RPMI7951 (cell line): ENCODE measurements at regions not wholly inside any gene's neighbourhood (a gene's known extent, or its start where the extent isn't known, plus 50 kb on each side); places are given as distances from the start of the nearest gene placed in this dataset.
"Not testable (repeated sequence)": the region's sequence is repeated elsewhere in the genome, so short reads cannot be mapped to it uniquely, and the experiment has no call there.

Experiments
- DNase-seq: peaks from one replicate; pipeline ENCODE4 v3.0.0-alpha.2; 2012; ENCODE audit warnings: low read depth

DNA sequence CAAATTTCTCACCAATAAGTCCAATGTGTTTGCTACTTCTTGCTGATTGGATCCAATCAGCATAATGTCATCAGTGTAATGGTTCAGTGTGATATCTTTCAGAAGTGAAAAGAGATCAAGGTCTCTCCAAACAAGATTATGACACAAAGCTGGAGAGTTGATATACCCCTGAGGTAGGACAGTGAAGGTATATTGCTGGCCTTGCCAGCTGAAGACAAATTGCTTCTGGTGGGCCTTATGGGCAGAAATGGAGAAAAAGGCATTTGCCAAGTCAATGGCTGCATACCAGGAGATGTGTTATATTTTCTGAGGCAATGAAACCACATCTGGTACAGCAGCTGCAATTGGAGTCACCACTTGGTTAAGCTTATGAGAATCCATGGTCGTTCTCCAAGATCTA is 131.7 kb upstream of the PCBD1 start:
- not testable (repeated sequence) for DNase-seq

DNA sequence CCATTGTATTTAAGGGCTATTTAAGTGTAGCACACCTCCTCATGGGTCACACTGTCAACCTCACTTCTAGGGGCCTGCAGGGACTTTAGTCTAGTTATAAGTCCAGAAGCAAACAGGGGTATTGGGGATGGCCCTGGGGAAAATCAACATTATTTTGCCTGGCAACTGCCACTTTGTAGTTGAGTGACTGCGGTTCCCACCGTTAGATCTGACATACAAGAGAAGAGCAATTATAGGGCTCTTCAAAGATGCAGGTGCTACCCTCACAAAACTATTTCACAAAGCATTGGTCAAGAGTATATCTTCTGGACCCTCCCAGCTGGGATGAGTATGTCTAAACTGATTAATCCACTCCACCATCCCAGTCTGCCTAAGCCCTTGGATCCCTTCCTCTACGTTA is 133.0 kb upstream of the PCBD1 start:
- no peak for DNase-seq

- DNase-seq: no peak
Measured at GRCh38 chr10:71023704-71024283, 135.4 kb upstream of the PCBD1 start.

DNA sequence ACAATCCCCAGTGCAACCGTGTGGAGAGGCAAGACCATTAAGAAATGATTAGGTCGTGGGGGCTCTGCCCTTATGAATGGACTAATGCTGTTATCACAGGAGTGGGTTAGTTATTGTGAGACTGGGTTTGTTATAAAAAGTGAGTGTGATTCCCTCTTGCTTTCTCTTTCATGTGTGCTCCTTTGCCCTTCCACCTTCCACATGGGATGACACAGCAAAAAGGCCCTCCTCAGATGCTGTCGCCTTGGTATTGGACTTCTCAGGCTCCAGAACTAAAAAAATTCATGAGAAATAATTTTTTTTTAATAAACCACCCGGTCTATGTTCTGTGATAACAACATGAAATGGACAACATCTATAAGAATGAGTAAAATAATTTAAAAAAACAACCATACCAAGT is 136.1 kb upstream of the PCBD1 start:
- no peak for DNase-seq

GRCh38 chr10:71025535-71025934 is 137.2 kb upstream of the PCBD1 start:
- DNase-seq: no peak

DNA sequence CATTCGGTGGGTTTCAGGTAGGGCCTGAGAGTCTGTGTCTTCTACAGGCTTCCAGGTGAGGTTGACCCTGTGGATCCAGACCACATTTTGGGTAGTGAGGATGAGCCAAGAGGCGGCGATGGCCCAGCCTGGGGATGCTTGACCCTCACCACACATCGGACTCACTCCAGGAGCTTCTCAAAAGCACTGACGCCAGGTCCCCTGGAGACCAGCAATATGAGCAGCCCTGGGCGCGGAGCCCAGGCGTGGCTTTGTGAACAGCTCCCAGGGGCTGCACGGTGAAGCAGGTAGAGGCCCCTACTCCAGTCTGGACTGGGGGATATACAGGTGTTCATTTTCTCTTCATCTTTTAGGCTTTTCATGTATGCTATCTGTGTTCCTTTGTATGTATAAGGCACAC is 139.7 kb upstream of the PCBD1 start:
- no peak for DNase-seq

DNA sequence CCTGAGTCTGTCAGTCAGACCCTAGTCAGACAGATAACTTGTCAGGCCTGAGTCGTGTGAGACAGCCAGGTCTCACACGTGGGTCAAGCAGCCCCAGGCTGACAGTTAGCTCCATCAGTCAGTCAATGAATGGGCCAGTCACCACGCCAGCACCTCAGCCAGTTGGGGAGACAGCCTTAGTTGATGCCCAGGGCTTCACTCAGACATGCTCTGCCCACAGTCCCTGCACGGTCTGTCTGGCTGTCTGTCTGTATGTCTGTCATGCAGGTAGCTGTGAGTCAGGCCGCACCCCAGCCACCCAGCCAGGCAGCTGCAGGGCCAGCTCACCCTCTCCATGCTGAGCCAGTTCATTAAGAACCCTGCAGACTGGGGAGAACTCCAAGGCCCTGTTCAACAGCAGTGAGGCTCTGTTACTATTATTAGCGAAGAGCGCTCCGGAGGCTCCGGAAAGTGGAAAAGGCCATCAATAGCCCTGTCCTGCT is 141.1 kb upstream of the PCBD1 start:
- no peak for DNase-seq

DNA sequence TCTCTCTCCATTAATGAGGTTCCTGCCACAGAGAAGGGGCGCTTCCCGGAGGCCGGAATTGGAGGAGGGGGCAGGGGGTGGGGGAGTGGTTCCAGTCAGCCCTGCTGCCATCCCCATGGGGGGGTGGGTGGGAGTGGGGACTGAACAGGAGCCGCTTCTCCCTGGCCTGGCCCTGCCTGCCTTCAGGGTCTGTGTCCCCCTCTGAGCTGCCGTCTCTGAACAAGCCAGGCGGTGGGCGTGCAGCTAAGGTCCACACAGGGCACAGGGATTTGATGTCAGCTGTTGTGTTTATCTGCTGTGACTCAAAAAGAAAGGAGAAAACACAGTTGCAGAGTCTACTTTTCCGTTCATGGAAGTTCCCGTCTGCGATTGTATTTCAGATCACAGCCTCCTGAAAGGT is 141.5 kb upstream of the PCBD1 start:
- DNase-seq: no peak

DNA sequence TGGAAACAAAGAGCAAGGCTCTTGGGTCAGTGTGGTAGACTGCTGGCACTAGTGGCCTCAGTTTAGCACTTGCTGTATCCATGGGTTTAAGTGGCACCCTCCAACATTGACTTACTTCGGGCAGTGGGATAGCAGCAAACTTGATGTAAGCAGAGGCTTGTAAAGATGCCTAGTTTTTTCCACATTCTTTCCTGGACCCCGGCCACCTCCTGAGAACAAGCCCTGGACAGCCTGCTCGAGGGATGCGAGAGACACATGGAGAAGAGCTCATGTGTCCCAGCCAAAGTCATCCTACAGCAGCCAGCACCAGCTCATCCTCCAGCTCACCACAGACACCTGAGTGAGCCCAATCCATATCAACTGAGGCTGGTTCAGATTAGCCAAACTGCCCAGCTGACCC is 142.7 kb upstream of the PCBD1 start:
- DNase-seq: no peak

GRCh38 chr10:71031603-71032002 is 143.2 kb upstream of the PCBD1 start:
- no peak for DNase-seq

DNA sequence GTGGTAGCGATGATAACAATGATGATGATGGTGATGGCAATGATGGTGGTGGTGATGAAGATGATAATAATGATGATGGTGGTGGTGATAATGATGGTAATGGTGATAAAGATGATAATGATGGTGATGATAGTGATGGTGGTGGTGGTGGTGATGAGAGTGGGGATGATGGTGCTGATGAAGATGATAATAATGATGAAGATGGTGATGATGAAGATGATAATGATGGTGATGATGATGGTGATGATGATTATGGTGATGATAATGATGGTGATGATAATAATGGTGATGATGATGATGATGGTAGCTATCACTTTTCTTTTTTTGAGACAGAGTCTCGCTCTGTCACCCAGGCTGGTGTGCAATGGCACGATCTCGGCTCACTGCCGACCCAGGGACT is 144.5 kb upstream of the PCBD1 start:
- no peak for DNase-seq

DNA sequence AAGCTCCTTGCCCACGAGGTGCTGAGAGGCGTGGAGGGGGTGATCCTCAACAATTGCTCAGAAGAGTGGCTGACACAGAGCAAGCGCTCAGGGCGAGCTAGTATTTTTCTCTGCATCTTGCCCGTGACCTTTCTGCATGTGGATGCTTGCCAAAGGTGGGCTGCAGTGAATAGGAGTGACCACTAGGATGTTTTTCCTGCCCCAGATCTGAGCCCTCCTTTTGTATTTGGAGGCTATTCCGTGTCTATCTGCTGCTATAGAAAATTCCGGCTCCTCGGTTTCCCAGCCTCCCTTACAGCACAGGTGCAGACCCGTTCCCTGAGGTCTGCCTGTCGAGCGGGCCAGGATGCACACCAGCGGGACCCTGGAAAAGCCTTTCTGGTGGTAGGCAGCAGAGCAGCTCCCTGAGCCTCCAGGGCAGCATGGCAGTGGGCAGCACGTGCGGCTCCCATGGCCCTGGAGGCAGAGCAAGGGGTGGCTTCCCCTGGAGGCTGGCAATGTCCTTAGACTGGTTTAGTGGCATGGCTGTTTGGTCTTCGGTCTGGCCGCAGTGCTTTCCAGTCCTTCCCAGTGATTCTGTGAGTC is 145.1 kb upstream of the PCBD1 start:
- DNase-seq: no peak

DNA sequence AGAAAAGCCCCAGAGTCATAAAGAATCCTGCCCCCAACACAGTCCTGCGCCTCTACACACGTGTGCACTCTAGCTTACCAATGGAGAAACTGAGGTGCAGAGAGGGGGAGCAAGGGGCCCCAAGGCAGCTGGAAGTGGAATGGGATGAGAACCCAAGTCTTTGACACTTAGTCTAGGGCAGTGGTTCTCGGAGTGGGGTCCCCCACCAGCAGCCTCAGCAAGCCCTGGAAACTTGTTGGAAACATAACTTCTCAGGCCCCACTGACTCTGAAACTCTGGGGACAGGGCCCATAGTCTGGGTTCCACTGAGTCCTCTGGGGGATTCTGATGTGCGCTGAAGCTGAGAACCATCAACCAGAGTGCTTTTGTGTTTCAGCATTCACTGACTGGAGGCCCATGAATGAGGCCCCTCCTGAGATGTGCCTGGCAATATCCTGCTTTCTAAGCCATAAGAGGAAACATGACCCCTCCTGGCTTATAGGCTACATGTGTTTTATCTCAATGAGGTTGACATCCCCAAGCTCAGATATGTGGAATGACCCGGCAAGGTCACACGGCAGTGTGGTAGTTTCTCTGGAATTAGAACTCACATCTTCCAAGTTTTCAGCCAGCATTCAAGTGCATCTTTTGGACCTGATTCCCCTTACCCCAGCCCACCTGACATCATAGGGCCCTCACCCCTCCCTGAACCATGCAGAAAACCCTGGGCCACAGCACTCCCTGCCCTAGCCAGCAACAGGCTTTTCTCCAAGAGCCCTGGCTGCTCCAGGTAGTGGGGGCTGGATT is 147.3 kb upstream of the PCBD1 start:
- DNase-seq: no peak

GRCh38 chr10:71036297-71036966 is 148.1 kb upstream of the PCBD1 start:
- no peak for DNase-seq

DNA sequence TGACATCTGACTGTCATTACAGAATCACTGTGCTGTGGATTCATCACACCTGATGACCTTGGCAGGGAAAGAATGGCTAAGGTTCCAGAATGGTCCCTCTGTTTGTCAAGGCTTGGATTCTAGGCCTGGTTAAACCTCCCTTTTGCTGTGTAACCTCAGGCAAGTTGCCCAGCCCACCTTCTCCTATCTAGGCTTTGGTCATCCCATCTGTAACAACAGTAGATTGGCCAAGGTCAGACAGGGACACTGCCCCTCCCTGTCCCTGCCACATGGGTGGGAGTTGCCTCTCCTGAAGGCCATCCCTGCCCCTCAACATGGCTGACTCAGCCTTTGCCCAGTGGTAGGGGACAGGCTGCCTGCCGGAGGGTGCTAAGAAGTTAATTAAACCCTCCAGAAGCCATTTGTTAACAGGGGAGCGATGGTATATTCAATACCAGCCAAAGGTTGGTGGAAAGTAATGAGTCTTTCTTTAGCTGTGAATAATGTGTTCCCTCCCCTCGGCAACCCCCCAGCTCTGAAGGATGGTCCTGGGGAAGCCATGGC is 149.8 kb upstream of the PCBD1 start:
- no peak for DNase-seq

GRCh38 chr10:71038921-71039320 is 150.6 kb upstream of the PCBD1 start:
- no peak for DNase-seq

- DNase-seq: no peak
Measured at GRCh38 chr10:71039551-71039950, 151.2 kb upstream of the PCBD1 start.

GRCh38 chr10:71040343-71040742 is 152.0 kb upstream of the PCBD1 start:
- DNase-seq: no peak

DNA sequence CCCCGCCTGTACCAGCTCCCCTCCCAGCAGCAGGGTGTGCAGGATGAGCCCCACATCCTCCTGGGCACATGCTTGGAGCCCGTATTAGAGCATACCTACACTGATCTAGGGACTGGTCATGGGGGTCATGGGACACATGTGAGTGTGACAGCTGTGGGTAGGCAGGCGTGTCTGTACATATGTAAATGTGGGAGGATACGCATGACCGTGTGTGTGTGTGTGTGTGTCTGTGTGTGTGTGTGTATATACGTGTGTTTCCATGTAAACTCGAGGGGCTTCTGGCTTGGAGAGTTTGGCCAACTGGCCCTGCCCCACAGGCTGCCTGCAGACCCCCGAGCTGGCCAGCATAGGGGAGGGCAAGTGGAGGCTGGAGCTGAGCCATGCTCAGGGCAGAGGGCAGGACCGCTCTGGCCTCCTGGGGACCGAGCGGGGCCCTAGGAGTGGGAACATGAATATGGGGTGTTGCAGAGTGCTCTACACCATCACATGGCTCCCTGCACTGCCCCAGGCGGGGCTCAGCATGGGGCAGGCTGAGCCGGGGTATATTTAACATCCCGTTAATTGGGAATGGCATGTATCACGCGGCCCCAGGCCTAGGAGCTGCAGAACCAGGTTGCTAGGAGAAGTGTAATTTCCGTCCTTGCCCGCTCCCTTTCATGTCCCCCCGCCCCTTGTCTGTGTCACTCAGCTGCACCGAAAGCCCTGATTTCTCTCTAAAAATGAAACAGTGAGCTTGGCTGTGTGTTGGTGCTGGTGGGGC is 152.7 kb upstream of the PCBD1 start:
- DNase-seq: no peak

DNA sequence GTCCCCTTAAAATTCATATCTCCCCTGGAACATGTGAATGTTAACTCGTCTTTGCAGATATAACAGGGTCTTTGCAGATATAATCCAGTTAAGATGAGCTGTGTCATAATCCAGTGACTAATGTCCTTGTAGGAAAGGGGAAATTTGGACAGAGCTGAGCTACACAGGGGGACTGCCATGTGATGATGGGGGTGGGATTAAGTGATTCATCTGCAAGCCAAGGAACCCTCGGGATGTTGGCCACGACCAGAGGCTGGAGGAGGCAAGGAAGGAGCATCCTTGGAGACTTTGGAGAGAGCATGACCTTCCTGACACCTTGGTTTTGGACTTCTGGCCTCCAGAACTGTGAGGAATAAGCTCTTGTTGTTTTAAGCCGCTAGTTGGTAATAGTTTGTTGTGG is 153.9 kb upstream of the PCBD1 start:
- DNase-seq: no peak

DNA sequence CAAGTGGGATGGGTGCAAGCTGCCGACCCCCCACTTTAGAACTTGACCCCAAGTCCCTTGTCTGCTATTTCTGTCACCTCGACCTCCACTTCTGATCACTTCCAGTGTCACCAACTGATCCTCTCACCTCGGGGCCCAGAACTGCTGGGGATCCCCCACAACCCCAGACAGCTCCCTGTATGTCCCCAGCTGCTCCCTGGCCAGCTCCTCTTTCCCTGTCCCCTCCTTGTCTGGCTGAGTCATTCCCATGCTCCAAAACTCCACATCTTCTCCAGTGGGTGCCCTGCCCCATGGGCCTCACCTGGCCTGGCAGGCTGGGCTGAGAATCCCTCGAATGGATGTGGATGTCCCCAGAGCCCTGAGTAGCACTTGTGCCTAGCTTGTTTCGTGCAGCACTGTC is 154.3 kb upstream of the PCBD1 start:
- no peak for DNase-seq

- DNase-seq: no peak
Measured at GRCh38 chr10:71043858-71044257, 155.5 kb upstream of the PCBD1 start.
